Adrenal gland (tissue), 5 donors: ENCODE measurements at regions not wholly inside any gene's neighbourhood (a gene's known extent, or its start where the extent isn't known, plus 50 kb on each side); places are given as distances from the start of the nearest gene placed in this dataset.

Experiments
- CTCF ChIP-seq, 6 experiments: fragments of 450-650 bp in 4 of 6; fragments of 200-600 bp in 2 of 6; sonication (generic) in 1 of 6; IDR thresholded peaks; 1 replicate in 5 of 6; 2 replicates in 1 of 6; pipeline versions ENCODE4 v1.5.1 to v1.8.0; 2016 to 2021; ENCODE audit warnings: antibody characterized with exemption in 6 of 6, mild to moderate bottlenecking in 2 of 6, moderate library complexity in 1 of 6
- POLR2A ChIP-seq, 2 donors: fragments of 450-650 bp; IDR thresholded peaks; one replicate each; pipeline ENCODE4 v1.6.1; 2017; ENCODE audit warnings: antibody characterized with exemption in 2 of 2, mild to moderate bottlenecking in 2 of 2, moderate library complexity in 1 of 2
- donor health status: DM: no; HTN: no; CAD: no.

- TF ChIP-seq CTCF (IDR thresholded peaks at IDR 0.05) (no peak), POLR2A (IDR thresholded peaks at IDR 0.05) (no peak)
Measured at GRCh38 chr15:39235084-39235795, 345.6 kb upstream of the THBS1 start.
